ENCODE measurements at regions not wholly inside any gene's neighbourhood (a gene's known extent, or its start where the extent isn't known, plus 50 kb on each side); places are given as distances from the start of the nearest gene placed in this dataset.

- TF ChIP-seq EZH2phosphoT487 (IDR thresholded peaks at IDR 0.05; ENCODE audit: insufficient read depth, low read depth) (no peak), EZH2 (IDR thresholded peaks at IDR 0.05; ENCODE audit: insufficient read depth, poor library complexity, severe bottlenecking) (no peak)
Observed at GRCh38 chrX:97835969-97836368, 952.3 kb downstream of the RPA4 start.

All from GM23248 (cell line).